HG03575 (cell line): ENCODE measurements at regions not wholly inside any gene's neighbourhood (a gene's known extent, or its start where the extent isn't known, plus 50 kb on each side); places are given as distances from the start of the nearest gene placed in this dataset.
"Not testable (repeated sequence)": the region's sequence is repeated elsewhere in the genome, so short reads cannot be mapped to it uniquely, and the experiment has no call there.

Source experiments
- ATAC-seq: cut with Tn5 transposase; IDR thresholded peaks from one replicate; pipeline ENCODE4 v1.9.1; 2021; ENCODE audit not compliant: unreplicated experiment, insufficient number of reproducible peaks, low FRiP score; ENCODE audit errors: extremely low read depth

DNA sequence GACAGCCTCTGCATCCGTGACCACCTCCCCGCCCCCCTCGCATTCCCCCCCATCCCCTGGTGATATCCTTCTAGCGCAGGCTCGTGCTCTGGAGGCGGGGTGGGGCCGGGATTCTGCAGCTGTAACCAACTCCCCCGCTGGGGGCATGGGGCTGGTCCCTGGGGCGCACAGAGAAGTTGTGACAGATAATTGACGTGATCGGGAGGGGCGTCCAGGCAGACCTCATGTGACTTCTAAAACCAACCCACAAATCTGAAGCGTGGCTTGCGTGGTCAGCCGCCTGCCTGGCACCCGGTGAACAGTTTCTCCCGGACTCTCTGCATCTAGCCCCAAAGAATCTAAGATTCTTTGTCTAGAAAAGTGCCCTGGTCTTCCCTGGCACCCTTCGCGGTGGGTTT is 100.6 kb upstream of the IGF1R start:
- no peak for ATAC-seq

DNA sequence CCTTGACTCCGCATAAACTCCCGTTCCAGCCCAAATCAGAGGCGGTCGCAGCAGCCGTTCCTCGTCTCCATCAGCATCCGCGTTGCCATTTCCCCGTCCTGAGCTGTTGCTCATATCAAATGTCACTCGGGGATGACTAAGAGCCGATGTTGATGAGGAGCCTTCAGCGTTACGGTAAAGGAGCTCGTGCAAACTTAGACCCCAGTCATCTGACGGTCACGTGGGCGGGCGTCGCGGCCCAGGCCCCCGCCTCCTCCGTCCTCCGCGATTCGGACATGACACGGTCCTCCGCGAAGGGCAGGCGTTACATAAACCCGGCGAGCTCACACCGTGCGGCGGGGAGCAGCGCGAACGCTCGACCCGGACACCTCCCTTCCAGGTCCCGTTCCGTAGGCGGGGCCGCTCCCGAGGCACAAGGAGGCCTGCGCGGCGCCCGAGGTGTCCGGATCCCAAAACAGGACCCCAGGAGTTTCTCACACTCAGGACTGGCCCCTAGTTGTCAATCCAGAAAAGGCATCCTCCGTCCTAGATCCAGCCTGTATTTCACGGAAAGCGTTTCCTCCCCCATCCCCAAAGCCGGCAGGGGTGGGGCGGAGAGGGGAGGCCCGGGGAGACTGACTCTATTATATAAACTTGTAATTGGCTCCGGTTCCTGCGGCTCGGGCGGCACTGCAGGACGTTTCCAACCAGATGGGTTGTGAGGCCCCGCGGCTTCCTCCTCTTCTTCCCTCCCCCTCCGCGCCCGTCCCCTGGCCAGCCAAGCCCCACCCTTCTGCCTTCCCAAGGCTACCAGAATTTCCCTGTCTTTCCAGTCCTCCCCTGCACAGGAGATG is 100.0 kb upstream of the IGF1R start:
- no peak for ATAC-seq

DNA sequence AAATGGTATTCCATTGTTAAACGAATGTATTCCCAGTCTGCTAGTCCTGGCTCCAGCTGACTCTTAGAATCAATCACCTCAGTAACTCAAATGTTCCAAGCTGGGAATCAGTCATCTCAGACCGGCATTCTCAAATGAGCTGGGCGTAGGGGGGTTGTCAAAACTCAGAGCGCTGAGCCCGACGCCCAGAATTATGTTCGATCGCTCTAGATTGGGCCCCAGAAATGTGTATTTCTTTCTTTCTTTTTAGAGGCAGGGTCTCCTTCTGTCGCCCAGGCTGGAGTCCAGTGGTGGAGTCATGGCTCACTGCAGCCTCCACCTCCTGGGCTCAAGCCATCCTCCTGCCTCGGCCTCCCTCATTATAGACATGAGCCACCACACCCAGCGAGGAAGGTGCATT is 99.3 kb upstream of the IGF1R start:
- ATAC-seq: no peak

DNA sequence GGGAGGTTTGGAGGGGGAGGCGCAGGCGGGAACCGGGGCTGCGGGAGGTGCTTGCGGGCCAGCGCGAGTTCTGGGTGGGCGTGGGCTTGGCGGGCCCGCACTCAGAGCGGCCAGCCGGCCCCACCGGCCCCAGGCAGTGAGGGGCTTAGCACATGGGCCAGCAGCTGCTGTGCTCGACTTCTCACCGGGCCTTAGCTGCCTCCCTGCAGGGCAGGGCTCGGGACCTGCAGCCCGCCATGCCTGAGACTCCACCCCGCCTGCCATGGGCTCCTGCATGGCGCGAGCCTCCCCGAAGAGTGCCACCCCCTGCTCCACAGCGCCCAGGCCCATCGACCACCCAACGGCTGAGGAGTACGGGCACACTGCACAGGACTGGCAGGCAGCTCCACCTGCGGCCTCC is 98.6 kb upstream of the IGF1R start:
- no peak for ATAC-seq

DNA sequence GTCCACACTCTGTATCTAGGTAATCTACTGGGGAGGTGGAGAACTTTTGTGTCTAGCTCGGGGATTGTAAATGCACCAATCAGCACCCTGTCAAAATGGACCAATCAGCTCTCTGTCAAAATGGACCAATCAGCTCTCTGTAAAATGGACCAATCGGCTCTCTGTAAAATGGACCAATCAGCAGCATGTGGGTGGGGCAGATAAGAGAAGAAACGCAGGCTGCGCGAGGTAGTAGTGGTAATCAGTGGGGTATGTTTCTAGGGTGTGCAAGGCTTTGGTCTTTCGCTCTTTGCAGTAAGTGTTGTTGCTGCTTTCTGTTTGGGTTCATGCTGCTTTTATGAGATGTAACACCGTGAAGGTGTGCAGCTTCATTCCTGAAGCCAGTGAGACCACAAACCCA is 98.0 kb upstream of the IGF1R start:
- ATAC-seq: not testable (repeated sequence)

DNA sequence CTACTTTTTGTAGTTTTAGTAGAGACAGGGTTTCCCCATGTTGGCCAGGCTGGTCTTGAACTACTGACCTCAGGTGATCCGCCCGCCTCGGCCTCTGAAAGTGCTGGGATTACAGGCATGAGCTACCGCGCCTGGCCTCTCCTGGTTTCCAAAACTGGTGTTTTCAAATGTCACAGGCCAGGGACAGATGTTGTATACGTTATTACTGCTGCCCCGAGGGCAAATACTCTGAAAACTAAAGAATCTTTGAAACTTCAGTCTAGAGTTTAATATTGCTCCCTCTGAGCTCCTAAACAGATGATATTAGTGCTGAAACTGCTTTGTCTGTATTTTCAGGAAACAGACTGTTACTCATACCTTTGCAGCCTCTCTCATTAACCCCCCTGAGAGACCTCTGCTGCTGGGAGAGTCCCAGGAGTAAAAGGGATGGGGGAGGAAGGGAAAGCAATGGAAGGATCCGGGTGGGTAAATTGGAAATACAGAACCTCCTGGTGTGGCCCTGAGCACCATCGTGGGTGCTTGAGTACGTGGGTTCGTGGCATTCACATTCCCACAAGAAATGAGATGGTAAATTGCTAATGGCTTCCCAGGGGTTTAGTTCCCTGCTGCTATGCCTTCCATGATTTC is 96.3 kb upstream of the IGF1R start:
- no peak for ATAC-seq

DNA sequence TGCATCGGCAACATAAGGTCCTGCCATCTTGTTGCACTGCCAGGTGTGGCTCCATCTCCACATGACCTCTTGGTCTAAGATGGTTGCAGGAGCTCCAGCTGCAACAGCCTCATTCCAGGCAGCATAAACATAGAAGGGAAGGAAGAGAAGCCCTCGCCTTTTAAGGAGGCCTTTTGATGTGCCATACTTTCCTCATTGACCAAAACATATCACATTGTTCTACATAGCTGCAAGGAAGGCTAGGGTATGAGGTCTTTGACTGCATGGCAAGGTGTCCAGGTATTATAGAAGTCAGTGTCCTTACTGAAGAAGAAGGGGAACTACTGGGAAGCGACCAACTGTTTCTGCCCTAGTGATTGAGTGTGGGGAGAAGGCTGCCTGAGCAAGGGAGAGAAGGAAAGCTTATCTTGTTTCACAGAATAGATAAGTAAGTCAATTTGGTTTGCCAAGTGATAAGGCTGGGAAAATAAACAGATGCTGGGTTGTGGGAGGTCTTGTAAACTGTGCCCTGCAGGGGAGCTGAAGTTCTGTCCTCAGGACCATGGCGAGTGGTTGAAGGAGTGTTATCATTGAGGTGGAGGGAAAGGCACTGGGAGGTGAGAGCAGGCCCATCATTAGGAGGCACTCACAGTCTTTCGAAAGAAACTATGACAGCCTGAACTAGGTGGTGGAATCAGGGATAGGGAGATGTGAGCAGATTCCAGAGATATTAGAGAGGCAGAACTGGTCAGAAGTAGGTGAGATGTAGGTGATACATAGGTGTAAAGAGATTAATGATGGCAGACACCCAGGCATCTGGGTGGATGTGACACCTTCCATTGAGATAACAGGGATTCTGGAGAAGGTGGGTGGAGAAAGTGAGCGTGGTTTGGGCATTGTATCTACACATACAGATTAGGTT is 93.8 kb upstream of the IGF1R start:
- no peak for ATAC-seq

DNA sequence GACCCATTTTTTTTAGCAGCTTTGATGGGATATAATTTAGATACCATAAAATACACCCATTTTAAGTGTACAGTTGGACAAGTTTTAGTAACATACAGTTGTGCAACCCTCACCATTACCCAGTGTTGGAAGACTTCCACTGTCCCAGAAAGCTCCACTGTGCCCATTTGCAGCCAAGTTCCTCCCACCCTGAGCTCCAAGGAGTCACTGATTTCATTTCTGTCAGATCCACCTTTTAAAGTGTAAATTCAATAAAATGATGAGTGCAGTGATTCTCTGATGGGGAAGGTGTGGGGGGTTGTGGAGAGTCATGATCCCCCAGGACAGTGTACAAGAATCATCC is 93.2 kb upstream of the IGF1R start:
- ATAC-seq: no peak

DNA sequence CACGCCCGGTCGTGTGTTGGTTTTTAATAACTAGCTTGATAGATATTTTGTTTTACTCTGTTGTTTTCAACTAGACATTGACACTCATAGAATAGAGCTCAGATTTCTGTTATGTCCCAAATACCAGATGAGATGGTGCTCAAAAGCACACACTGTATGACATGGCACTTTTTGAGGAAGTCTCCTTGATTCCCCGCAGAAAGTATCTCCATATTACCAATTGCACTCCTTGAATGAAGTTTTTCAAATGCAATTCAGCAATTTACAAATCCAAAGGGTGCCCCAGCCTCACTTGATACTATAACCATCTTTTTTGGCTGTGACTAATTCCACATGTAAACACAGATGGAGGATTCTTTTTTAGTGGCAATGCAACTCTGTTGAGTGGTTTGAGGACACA is 92.0 kb upstream of the IGF1R start:
- no peak for ATAC-seq

DNA sequence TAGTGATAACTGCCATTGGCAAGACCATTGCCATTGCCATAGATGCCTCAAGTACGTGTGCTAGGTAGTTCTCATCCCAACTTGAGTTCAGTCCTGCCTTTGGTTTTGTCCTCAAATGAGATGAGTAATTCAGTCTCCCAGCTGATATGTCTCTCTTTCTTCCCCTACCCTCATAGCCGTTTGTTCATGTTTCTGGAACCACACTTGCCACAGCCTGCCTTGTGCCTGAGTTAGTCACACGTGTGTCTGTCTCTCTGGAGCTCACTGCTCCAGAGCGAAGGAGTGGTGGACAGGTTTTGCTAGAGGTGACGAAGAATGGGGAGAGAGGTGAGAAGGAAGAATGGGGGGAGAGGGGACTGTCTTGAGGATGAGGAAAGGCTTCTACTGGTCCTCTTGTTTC is 88.0 kb upstream of the IGF1R start:
- ATAC-seq: no peak

DNA sequence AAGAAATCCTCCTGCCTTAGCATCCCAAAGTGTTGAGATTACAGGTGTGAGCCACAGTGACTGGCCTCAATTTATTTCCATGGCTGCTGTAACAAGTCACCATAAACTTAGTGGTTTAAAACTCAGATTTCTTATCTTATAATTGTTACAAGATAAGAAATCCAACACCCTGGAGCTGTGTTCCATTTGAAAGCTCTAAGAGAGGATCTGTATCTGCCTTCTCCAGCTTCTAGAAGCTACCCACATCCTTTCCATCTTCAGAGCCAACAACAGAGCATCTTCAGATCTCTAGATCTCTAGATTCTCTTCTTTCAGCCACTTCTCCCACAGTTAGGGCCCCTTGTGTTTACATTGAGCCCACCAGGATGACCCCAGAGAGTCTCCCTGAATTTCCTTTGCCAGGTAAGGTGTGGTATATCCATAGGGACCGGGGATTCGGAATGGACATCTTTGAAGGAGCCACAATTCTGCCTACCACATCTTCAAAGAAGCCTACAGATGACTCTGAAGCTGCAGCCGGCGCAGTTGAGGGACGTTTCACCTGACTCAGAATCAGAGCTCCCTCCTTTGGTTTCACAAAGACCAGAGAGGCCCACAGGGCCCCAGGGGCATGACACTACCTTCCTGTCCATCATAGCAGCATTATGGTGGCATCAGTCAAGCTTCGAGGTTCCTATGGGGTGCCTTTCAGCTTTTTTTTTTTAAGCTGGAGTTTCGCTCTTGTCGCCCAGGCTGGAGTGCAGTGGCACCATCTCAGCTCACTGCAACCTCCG is 87.0 kb upstream of the IGF1R start:
- no peak for ATAC-seq

DNA sequence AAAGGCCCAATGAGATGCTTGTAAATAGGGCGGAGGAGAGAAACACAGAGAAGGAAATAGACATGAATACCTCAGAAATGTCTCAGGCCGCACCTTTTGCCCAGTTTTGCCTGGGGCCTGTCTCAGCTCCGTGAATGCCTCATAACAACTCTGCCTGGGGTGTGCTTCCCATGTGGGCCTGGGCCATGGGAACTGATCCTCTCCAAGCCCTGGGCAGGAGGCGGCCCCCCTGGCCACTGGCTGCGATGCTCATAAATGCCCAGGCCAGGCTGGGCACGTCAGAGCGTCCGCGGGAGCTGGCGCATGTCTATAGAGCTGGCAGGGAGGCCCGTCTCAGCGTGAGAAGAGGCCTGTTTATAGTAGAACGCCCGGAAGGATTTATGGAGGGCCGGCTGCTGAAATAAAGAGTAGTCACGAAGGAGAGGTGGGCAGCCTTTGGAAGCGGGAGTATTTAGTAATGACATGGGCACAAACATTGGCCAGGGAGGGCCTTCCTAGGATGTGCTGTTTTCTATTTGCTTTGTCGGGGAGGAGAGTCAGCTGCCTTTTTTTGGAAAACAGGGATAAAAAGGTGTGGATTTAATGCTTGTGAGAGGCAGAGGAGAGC is 85.9 kb upstream of the IGF1R start:
- no peak for ATAC-seq

DNA sequence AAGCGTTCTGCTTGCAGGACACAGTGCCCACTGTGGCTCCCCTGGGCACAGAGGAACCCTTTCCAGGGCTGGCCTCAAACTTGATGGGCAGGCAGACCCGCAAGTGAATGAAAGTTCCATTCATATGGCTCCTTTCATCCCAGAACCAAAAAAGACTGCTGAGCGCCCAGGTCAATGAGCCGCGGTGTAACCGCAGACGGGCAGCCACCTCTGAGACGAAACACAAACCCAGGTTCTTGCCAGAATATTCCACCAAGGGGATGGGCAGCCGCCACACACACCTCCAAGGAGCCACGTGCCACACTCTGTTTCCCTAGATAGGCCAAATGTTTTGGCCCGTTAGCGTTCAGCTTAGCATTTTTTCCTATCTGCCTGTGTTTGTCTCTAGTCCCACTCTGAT is 82.8 kb upstream of the IGF1R start:
- no peak for ATAC-seq

DNA sequence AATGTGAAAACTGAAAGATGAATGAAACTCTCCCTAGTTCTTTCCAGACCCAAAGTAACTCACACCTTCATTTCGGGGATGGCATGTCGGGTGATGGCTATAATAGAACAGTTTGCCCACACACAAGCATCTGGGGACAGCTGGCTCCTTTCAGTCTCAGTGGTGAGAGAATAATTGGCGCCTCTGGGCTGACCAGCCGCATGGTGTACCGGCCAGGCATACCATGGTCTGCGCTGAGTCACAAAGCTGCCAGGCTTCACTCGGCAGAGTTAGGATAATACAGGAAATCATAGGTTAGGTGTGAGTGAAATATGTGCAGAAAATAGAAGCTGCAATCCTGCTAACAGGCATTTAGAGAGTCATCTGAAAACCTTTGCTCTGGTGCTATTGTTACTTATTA is 80.4 kb upstream of the IGF1R start:
- ATAC-seq: no peak

DNA sequence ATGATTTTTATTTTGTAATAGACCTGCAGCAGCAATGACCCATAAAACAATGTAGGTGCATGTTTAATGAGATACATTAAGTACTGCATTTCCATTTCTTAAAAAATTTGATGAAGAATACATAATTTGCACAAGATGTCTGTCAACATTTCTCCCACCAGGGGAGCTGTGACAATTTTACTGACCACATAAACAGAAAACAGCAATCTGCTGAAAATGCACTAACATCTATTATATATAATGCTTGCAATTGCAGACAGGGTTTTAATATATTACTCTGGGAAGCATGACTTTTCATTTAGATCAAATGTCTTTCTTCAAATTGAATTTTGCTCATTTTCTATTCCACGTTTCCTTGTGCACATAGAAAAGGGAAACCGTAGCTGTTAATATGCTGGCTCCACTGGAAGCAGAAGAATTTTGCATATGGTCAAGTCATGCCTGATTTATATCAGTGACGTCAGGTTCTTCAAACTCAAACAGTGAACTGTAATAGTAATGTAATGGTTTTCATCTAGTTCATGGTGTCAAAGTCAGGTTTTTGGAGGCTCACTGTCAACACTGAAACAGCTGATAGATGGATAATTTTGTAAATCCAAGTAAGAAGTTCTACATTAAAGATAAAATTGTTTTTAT is 79.8 kb upstream of the IGF1R start:
- no peak for ATAC-seq

DNA sequence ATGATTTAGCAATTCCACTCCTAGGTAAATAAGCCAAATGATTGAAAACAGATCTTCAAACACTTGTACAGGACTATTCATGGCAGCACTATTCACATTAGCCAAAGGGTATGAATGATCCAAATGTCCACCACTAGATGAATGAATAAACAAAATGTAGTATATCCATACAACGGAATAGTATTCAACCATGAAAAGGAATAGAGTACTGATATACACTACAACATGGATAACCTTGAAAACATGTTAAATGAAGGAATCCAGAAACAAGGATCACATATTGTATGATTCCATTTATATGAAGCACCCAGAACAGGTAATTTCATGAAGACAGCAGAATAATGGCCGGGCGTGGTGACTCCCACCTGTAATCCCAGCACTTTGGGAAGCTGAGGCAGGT is 78.2 kb upstream of the IGF1R start:
- no peak for ATAC-seq

DNA sequence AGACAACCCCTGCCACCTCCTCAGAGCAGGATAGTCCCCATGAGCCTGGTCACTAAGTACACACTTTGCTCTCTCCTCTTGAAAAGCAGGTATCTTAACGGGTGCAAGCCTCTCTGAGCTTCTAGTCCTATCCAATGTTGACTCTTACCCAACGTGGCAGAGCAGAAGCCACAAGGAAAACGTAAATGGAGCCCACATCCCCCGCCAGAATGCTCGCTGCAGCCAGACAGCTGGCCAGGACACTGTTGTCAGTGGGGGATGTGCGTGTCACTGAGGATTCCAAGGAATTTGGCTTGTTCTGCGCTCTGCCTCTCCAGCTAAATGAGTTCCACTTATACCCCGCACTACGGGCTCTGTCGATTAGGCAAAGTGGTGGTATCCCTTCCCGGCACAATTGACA is 67.8 kb upstream of the IGF1R start:
- ATAC-seq: no peak

DNA sequence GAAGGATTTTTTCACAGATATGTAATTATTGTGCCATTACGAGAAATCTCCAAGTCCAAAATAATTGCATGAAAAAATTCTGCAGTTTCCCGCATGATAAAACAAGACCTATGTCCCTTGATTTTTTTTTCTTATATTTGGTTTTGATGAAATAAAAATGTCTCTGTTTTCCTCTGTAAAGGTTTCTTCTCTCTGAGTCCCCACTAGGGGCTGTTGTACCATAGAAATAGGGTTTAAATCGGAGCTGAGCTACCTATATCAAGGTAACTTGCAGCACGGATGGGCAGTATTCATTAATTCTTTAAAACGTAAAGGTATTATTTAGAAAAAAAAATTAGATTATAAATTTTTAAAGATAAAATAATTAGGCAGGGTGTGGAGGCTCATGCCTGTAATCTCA is 66.6 kb upstream of the IGF1R start:
- ATAC-seq: no peak
